ENCODE measurements at regions not wholly inside any gene's neighbourhood (a gene's known extent, or its start where the extent isn't known, plus 50 kb on each side); places are given as distances from the start of the nearest gene placed in this dataset.

DNA sequence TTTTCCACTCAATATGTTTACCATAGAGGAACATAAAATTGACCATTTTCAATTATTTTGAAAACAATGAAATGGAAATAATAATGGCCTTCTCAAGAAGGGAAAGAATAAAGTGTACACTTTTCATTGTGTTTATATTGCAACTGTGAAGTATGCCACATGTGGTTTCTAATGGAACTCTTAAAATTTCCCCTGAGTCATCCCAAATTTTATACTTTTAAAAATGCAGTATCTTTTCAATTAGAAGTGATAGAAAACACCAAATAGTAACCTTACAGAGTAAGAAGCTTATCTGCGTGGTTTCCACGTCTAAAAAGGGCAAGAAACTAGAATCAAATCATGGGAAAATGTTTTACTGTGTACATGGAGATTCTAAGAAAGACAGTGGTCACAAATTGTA lies 70.0 kb downstream of the SCG2 start:
- Histone ChIP-seq H3K79me2 (ENCODE audit: control insufficient read depth, insufficient read depth, low read length) (no peaks in the 10 kb centered on the region), H3K9me3 (ENCODE audit: control insufficient read depth, insufficient read depth, low read depth, low read length) (no peaks in the 10 kb centered on the region), H3K9ac (ENCODE audit: insufficient read depth, low read length) (no peak overlapping the region), H3K4me2 (ENCODE audit: extremely low read depth, insufficient read depth, low read length) (no peak overlapping the region), H4K20me1 (ENCODE audit: control insufficient read depth, extremely low read depth, insufficient read depth, low read length) (no peaks in the 10 kb centered on the region), H3K36me3 (ENCODE audit: control insufficient read depth, insufficient read depth, low read length) (no peaks in the 10 kb centered on the region), H3K4me1 (ENCODE audit: control insufficient read depth, extremely low read depth, insufficient read depth, low read length) (peaks cover 3% of the 10 kb centered on the region), H3K27me3 (ENCODE audit: control insufficient read depth, insufficient read depth, low read length) (no peaks in the 10 kb centered on the region), H3K27ac (ENCODE audit: insufficient read depth, low read length) (no peak overlapping the region), H3K4me3 (replicated peaks in 1 of 4; ENCODE audit: control extremely low read depth in 1 of 4, insufficient read depth in 1 of 4, low read depth in 3 of 4, low read length in 4 of 4) (no peak overlapping the region), H2AFZ (ENCODE audit: low read length) (no peak overlapping the region)
- TF ChIP-seq EZH2 (IDR thresholded peaks at IDR 0.05; ENCODE audit: low read length, missing control alignments), result no peak
- no peak for TF ChIP-seq CTCF (conservative IDR thresholded peaks at IDR 0.05 in 1 of 2, IDR thresholded peaks at IDR 0.05 in 1 of 2; ENCODE audit: low read depth in 1 of 2, low read length in 2 of 2)
- DNase-seq (ENCODE audit: low read depth in 2 of 2), result peak; percentile 29 to 64

DNA sequence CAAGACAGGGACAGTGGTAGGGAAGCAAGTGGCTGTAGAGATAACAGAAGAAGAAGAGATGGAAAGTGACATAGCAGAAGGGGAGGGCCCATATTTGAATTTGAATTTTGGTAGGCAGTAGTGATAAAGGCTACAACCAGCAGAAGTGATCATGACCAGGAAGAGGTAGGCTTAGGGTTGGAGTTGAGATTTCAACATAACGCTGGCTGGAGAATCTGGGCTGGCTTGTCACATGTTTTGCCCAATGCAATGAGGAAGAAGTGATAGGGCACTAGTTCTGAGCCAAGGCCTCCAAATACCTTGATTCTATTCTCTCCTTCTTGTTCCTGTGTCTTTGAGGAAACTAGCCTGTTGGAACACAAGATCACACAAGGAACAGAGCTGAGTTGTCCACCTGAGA lies 69.4 kb downstream of the SCG2 start:
- no peaks in the 10 kb centered on the region for H4K20me1 ChIP-seq (ENCODE audit: control insufficient read depth, extremely low read depth, insufficient read depth, low read length)
- H3K9me3 ChIP-seq (ENCODE audit: control insufficient read depth, insufficient read depth, low read depth, low read length), result no peaks in the 10 kb centered on the region
- H2AFZ ChIP-seq (ENCODE audit: low read length), result no peak overlapping the region
- no peak overlapping the region for H3K9ac ChIP-seq (ENCODE audit: insufficient read depth, low read length)
- no peak overlapping the region for H3K27ac ChIP-seq (ENCODE audit: insufficient read depth, low read length)
- DNase-seq (ENCODE audit: low read depth in 2 of 2), result no peak
- no peaks in the 10 kb centered on the region for H3K79me2 ChIP-seq (ENCODE audit: control insufficient read depth, insufficient read depth, low read length)
- no peaks in the 10 kb centered on the region for H3K27me3 ChIP-seq (ENCODE audit: control insufficient read depth, insufficient read depth, low read length)
- no peak for TF ChIP-seq CTCF (conservative IDR thresholded peaks at IDR 0.05 in 1 of 2, IDR thresholded peaks at IDR 0.05 in 1 of 2; ENCODE audit: low read depth in 1 of 2, low read length in 2 of 2)
- H3K36me3 ChIP-seq (ENCODE audit: control insufficient read depth, insufficient read depth, low read length), result no peaks in the 10 kb centered on the region
- no peak overlapping the region for H3K4me3 ChIP-seq (replicated peaks in 1 of 4; ENCODE audit: control extremely low read depth in 1 of 4, insufficient read depth in 1 of 4, low read depth in 3 of 4, low read length in 4 of 4)
- H3K4me1 ChIP-seq (ENCODE audit: control insufficient read depth, extremely low read depth, insufficient read depth, low read length), result peaks cover 3% of the 10 kb centered on the region
- H3K4me2 ChIP-seq (ENCODE audit: extremely low read depth, insufficient read depth, low read length), result no peak overlapping the region

DNA sequence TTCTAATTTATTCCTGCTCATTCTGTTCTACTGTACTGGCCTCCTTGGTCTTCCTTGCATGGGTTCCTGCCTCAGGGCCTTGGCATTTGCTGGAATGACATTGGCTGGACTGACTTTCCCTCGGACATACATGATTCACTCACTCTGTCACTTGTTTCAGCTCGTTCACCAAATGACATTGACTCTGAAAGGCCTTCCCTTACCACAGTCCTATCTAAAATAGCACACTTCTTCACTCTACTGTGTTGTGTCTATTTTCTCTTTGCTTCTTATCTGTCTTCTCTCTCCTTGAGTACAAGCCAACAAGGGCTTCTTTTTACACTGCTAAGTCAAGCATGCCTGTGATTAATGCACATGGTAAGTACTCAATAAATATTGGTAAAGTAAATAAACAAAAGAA lies 65.6 kb downstream of the SCG2 start:
- Histone ChIP-seq H3K27me3 (ENCODE audit: control insufficient read depth, insufficient read depth, low read length) (no peaks in the 10 kb centered on the region), H3K4me2 (ENCODE audit: extremely low read depth, insufficient read depth, low read length) (no peak overlapping the region), H3K79me2 (ENCODE audit: control insufficient read depth, insufficient read depth, low read length) (no peaks in the 10 kb centered on the region), H3K9ac (ENCODE audit: insufficient read depth, low read length) (no peak overlapping the region), H3K36me3 (ENCODE audit: control insufficient read depth, insufficient read depth, low read length) (no peaks in the 10 kb centered on the region), H3K9me3 (ENCODE audit: control insufficient read depth, insufficient read depth, low read depth, low read length) (no peaks in the 10 kb centered on the region), H3K4me3 (replicated peaks in 1 of 4; ENCODE audit: control extremely low read depth in 1 of 4, insufficient read depth in 1 of 4, low read depth in 3 of 4, low read length in 4 of 4) (no peak overlapping the region), H3K4me1 (ENCODE audit: control insufficient read depth, extremely low read depth, insufficient read depth, low read length) (peaks cover 5% of the 10 kb centered on the region), H2AFZ (ENCODE audit: low read length) (no peak overlapping the region), H3K27ac (ENCODE audit: insufficient read depth, low read length) (no peak overlapping the region), H4K20me1 (ENCODE audit: control insufficient read depth, extremely low read depth, insufficient read depth, low read length) (no peaks in the 10 kb centered on the region)
- TF ChIP-seq CTCF (conservative IDR thresholded peaks at IDR 0.05 in 1 of 2, IDR thresholded peaks at IDR 0.05 in 1 of 2; ENCODE audit: low read depth in 1 of 2, low read length in 2 of 2), result no peak
- TF ChIP-seq EZH2 (IDR thresholded peaks at IDR 0.05; ENCODE audit: low read length, missing control alignments), result no peak
- DNase-seq (ENCODE audit: low read depth in 2 of 2), result peak; percentile 18 to 74

All from fibroblast of lung (primary cell).